ENCODE measurements at regions not wholly inside any gene's neighbourhood (a gene's known extent, or its start where the extent isn't known, plus 50 kb on each side); places are given as distances from the start of the nearest gene placed in this dataset.

DNA sequence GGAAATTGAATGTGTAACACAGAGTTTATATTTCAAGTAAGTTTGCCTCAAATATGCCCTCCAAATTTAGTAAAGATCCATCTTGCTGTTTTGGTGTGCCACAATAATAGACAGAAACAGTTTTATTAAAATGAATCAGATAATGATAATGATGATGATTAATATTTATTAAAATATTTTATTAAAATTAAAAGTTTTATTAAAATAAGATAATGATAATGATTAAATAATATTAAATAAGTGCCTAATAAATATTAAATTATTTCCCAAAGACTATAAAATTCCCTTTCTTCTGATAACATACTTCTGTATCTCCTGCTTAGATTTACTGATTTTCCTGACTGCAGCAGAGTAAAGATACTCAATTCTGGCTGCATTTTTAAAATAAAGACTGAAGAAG, 134.5 kb downstream of the PRDM13 start:
- no peak for TF ChIP-seq POLR2A (IDR thresholded peaks at IDR 0.05)
- TF ChIP-seq CTCF (IDR thresholded peaks at IDR 0.05) = no peak
- no peak for TF ChIP-seq EP300 (IDR thresholded peaks at IDR 0.05)
- Histone ChIP-seq H3K9me3 (no peaks in the 10 kb centered on the region), H3K27ac (no peak overlapping the region), H3K27me3 (peaks cover 18% of the 10 kb centered on the region), H3K4me1 (no peaks in the 10 kb centered on the region), H3K36me3 (no peaks in the 10 kb centered on the region), H3K4me3 (no peak overlapping the region)
- DNase-seq (ENCODE audit: low spot score in 2 of 2) = no peak

DNA sequence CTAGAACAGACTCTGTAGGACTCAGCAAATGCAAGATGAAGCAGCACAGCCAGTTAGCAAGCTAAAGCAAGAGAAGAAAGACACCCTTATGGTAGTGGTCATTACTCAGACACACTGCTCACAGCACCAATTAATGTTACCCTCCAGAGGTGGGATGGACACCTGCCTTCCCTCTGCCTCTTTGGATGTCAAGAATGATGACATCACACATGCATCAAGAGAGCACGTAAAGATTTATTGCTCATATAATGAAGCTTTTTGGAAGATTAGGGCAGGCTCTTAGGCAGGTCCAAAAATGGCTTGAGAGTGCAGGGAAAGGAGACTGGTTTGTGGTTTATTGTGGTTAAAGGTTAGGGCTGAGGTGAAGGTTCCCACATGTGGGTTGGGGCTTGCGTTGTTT, 137.0 kb downstream of the PRDM13 start:
- no peaks in the 10 kb centered on the region for H3K4me1 ChIP-seq
- TF ChIP-seq CTCF (IDR thresholded peaks at IDR 0.05) (no peak), POLR2A (IDR thresholded peaks at IDR 0.05) (no peak), POLR2AphosphoS5 (IDR thresholded peaks at IDR 0.05) (no peak), EP300 (IDR thresholded peaks at IDR 0.05) (no peak)
- H3K27ac ChIP-seq = no peak overlapping the region
- H3K9me3 ChIP-seq = no peaks in the 10 kb centered on the region
- H3K4me3 ChIP-seq = no peak overlapping the region
- no peak for DNase-seq (ENCODE audit: low spot score in 2 of 2)
- 87% methylated on average over 2 of the region's 2 CpGs for WGBS
- peaks cover 13% of the 10 kb centered on the region for H3K27me3 ChIP-seq
- H3K36me3 ChIP-seq = no peaks in the 10 kb centered on the region

DNA sequence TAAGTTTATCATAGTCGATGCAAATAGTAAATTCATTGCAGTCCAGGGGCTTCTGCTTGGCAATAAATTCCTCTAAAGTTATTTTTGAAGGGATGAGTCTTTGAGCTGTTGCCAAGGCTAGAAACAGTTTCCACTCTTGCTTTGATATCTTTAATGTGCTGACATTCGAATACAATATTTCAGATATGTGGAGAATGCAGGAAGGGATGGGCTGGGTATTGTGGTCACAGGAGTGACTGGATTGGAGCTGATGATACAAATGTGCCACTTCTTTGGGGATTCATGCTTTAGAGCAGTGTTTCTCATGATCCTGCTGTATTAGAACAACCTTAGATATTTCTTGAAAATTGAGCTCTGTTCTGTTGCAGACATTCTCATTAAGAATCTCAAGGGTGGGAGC, 139.0 kb downstream of the PRDM13 start:
- TF ChIP-seq CTCF (IDR thresholded peaks at IDR 0.05) = no peak
- Histone ChIP-seq H3K9me3 (no peaks in the 10 kb centered on the region), H3K27ac (no peak overlapping the region), H3K4me3 (no peak overlapping the region), H3K4me1 (no peaks in the 10 kb centered on the region), H3K36me3 (no peaks in the 10 kb centered on the region), H3K27me3 (peaks cover 8% of the 10 kb centered on the region)
- 15% methylated on average over 2 of the region's 2 CpGs for WGBS
- DNase-seq (ENCODE audit: low spot score in 2 of 2) = no peak

GRCh38 chr6:99746261-99746895, 139.7 kb downstream of the PRDM13 start:
- WGBS = 0% methylated on average over 6 of the region's 6 CpGs
- no peak overlapping the region for H3K27ac ChIP-seq
- no peaks in the 10 kb centered on the region for H3K4me1 ChIP-seq
- peaks cover 8% of the 10 kb centered on the region for H3K27me3 ChIP-seq
- no peaks in the 10 kb centered on the region for H3K36me3 ChIP-seq
- no peak for DNase-seq (ENCODE audit: low spot score in 2 of 2)
- TF ChIP-seq POLR2AphosphoS5 (IDR thresholded peaks at IDR 0.05) (no peak), POLR2A (IDR thresholded peaks at IDR 0.05) (no peak), EP300 (IDR thresholded peaks at IDR 0.05) (no peak), CTCF (IDR thresholded peaks at IDR 0.05) (peak; percentile 74 to 80)
- H3K9me3 ChIP-seq = no peaks in the 10 kb centered on the region
- H3K4me3 ChIP-seq = no peak overlapping the region

- Histone ChIP-seq H3K27me3 (no peaks in the 10 kb centered on the region), H3K36me3 (no peaks in the 10 kb centered on the region), H3K4me1 (no peaks in the 10 kb centered on the region), H3K27ac (no peak overlapping the region), H3K9me3 (no peaks in the 10 kb centered on the region), H3K4me3 (no peak overlapping the region)
- DNase-seq (ENCODE audit: low spot score in 2 of 2) = no peak
- TF ChIP-seq POLR2AphosphoS5 (IDR thresholded peaks at IDR 0.05) (no peak), POLR2A (IDR thresholded peaks at IDR 0.05) (no peak), EP300 (IDR thresholded peaks at IDR 0.05) (no peak), CTCF (IDR thresholded peaks at IDR 0.05) (no peak)
- WGBS = 42% methylated on average over 1 of the region's 1 CpG
Observed at GRCh38 chr6:99761711-99762110, 155.1 kb downstream of the PRDM13 start.

All from suprapubic skin (tissue), 4 donors.